HFF-Myc (cell line): ENCODE measurements at regions not wholly inside any gene's neighbourhood (a gene's known extent, or its start where the extent isn't known, plus 50 kb on each side); places are given as distances from the start of the nearest gene placed in this dataset.

Source experiments
- DNase-seq: peaks from one replicate; pipeline ENCODE4 v3.0.0-alpha.2; 2011; ENCODE audit warnings: low read depth; ENCODE audit errors: extremely low read depth
- H3K4me3 ChIP-seq: replicated peaks from 2 replicates; pipeline ENCODE4 v1.5.1; 2011; ENCODE audit warnings: low read depth, mild to moderate bottlenecking, control low read depth, low read length
- CTCF ChIP-seq: IDR thresholded peaks from 2 replicates; pipeline ENCODE4 v1.5.1; 2012; ENCODE audit warnings: mild to moderate bottlenecking, low read depth, low read length, control low read depth; ENCODE audit errors: missing control alignments

- TF ChIP-seq CTCF = no peak
- DNase-seq = no peak
- no peak overlapping the region for H3K4me3 ChIP-seq
Measured at GRCh38 chr16:35410438-35410837, 1951.0 kb downstream of the TP53TG3F start.

- DNase-seq = no peak
- H3K4me3 ChIP-seq = no peak overlapping the region
- TF ChIP-seq CTCF = no peak
Measured at GRCh38 chr16:35411156-35411555, 1951.7 kb downstream of the TP53TG3F start.

- no peak for DNase-seq
- no peak overlapping the region for H3K4me3 ChIP-seq
- TF ChIP-seq CTCF = no peak
Measured at GRCh38 chr16:35414139-35414538, 1954.7 kb downstream of the TP53TG3F start.

- no peak for TF ChIP-seq CTCF
- no peak for DNase-seq
- no peak overlapping the region for H3K4me3 ChIP-seq
Measured at GRCh38 chr16:35414563-35414962, 1955.2 kb downstream of the TP53TG3F start.

GRCh38 chr16:35425270-35425669, 1965.9 kb downstream of the TP53TG3F start:
- no peak for TF ChIP-seq CTCF
- no peak for DNase-seq
- no peak overlapping the region for H3K4me3 ChIP-seq

GRCh38 chr16:35431829-35432663, 1972.6 kb downstream of the TP53TG3F start:
- DNase-seq = no peak
- H3K4me3 ChIP-seq = no peak overlapping the region
- TF ChIP-seq CTCF = peak; percentile 45

GRCh38 chr16:35440875-35441274, 1981.5 kb downstream of the TP53TG3F start:
- no peak for DNase-seq
- no peak for TF ChIP-seq CTCF
- no peak overlapping the region for H3K4me3 ChIP-seq
